ENCODE measurements at regions not wholly inside any gene's neighbourhood (a gene's known extent, or its start where the extent isn't known, plus 50 kb on each side); places are given as distances from the start of the nearest gene placed in this dataset.
"Not testable (repeated sequence)": the region's sequence is repeated elsewhere in the genome, so short reads cannot be mapped to it uniquely, and the experiment has no call there.

GRCh38 chr5:179456075-179456474, 94.3 kb upstream of the RUFY1 start:
- not testable (repeated sequence) for TF ChIP-seq EZH2phosphoT487 (IDR thresholded peaks at IDR 0.05; ENCODE audit: borderline replicate concordance); CTCF (conservative IDR thresholded peaks at IDR 0.05; ENCODE audit: low read length)
